HG03469 (cell line): ENCODE measurements at regions not wholly inside any gene's neighbourhood (a gene's known extent, or its start where the extent isn't known, plus 50 kb on each side); places are given as distances from the start of the nearest gene placed in this dataset.
"Not testable (repeated sequence)": the region's sequence is repeated elsewhere in the genome, so short reads cannot be mapped to it uniquely, and the experiment has no call there.

ENCODE experiments used
- ATAC-seq: cut with Tn5 transposase; IDR thresholded peaks from one replicate; pipeline ENCODE4 v1.9.1; 2021; ENCODE audit warnings: mild to moderate bottlenecking, moderate library complexity, moderate number of reproducible peaks; ENCODE audit not compliant: unreplicated experiment

DNA sequence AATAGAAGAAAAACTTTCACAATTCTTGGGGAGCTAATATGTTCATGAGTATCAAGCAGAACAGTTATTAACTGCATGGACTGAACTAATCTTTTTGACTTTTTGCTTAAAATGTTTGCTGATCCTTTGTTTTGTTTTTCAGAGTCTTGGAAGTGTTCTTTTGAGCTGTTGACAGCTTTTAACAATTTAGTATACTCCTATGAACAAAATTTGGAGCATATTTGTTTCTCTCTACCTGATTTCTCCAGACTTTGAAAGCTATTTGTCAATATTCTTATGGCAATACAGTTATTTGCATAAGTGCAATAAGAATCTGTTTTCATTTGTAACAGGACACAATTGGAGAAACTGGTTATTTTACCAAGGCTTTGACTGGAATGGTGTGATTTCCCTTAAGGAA is 192.0 kb upstream of the ETV3 start:
- ATAC-seq = not testable (repeated sequence)

DNA sequence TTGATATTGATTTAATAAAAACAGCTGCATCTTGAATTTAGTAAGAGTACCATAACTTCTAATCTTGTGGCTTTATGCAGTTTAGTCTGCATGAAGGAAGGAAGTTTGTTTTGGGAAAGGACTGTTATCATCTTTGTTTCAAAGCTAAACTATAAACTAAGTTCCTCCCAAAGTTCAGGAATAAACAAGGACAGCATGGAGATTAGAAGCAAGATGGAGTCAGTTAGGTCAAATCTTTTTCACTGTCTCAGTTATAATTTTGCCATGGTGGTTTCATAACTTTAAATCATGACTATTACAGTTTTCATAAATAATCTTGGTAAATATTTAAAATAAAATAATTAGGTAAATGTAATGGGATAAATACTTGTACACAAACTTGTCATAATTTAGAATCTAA is 189.9 kb upstream of the ETV3 start:
- ATAC-seq = not testable (repeated sequence)

GRCh38 chr1:157326173-157326859 is 188.1 kb upstream of the ETV3 start:
- no peak for ATAC-seq

GRCh38 chr1:157325220-157325619 is 187.0 kb upstream of the ETV3 start:
- ATAC-seq = no peak

- not testable (repeated sequence) for ATAC-seq
These were observed 183.8 kb upstream of the ETV3 start for GRCh38 chr1:157321972-157322371.

DNA sequence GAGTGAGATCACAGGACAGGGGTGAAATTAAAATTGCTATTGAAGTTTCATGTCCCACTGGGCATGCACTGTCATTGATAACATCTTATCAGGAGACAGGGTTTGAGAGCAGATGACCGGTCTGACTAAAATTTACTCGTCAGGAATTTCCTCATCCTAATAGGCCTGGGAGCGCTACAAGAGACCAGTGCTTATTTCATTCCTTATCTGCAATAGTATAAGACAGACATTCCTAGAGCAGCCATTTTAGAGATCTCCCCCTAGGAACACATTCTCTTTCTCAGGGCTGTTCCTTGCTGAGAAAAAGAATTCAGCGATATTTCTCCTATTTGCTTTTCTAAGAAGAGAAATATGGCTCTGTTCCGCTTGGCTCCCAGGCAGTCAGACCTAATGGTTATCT is 181.4 kb upstream of the ETV3 start:
- ATAC-seq = no peak

GRCh38 chr1:157317229-157317628 is 179.0 kb upstream of the ETV3 start:
- ATAC-seq = not testable (repeated sequence)

DNA sequence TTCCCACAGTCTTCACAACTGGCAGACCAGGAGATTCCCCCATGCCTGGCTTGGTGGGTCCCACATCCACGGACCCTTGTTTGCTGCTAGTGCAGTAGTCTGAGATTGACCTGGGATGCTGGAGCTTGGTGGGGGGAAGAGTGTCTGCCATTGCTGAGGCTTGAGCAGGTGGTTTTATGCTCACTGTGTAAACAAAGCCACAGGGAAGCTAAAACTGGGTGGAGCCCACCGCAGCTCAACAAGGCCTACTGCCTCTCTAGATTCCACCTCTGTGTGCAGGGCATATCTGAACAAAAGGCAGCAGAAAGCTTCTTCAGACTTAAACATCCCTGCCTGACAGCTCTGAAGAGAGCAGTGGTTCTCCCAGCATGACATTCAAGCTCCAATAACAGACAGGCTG is 177.3 kb upstream of the ETV3 start:
- ATAC-seq = no peak

DNA sequence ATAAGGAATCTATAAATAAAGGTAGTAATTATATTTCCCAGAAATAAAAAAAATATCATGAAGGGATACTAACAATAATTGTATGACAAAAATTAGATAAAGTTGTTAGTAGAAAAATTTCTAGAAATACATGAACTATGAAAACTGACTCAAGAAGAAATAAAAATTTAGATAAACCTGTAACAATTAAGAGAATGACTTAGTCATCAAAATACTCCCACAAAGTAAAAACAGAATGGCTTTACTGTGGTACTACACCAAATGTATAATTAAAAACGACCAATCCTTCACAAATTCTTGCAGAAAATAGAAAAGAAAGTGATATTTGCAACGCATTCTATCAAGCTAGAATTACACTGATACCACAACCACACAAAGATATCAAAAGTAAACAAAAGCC is 176.2 kb upstream of the ETV3 start:
- ATAC-seq = no peak

DNA sequence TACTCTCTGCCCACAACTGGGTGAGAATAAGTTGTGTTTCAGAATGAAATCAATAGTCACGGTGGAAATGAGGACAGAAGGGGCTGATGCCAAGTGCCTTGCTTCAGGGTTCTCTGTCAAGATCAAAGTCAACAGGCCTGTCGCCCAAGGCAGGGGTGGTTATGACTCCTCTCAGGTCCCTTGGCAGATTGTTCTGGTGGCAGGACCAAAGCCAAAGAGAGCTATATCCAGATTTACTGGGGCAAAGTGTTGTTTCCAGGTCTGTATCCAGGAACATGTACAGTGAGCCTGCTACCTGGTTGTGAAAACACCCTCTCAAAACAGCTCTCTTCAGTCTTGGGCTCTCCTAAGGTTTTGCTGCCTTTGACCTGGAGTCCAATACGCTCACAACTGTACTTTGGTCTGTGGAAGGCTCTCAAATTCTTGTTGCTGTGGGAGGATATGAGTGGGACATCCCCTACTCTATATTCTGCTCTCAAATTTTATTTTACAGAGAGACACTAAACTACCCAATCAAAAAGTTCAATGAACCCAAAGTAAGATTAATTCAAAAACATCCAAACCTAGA is 175.1 kb upstream of the ETV3 start:
- ATAC-seq = no peak

DNA sequence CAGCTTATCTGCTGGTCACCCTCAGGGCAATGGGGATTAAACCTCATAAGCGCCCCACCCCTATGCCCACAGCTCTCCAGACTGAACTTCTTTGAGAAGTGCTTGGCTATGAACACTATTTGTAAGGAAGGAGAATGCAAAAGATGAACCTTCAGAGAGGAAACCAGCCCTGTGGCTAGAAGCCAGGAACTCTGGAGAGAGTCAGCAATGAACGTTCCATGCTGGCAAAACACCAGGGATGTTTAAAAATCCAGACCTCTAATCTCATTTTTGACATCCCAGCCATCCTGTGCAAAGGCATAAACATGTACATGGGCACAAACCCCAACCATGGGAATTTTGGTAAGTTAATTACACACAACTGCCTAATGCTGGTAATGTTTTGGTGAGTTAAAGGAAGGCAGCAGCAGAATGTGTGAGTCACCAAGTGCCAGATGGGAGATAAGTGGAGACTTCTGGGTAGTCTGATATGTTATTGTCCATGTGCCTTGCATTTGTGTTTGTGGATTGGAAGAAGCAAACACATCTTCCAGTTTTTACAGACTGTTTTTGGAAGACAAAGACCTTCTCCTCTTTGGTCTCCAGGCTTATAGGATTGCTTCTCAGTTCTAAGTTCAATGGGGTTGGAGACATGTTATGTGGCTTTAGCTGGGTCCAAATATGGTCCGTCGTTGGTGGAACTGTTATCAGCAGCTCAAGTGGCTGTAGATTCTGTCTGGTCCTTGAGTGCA is 174.1 kb upstream of the ETV3 start:
- no peak for ATAC-seq

- no peak for ATAC-seq
These were observed 173.5 kb upstream of the ETV3 start for GRCh38 chr1:157311730-157312081.

DNA sequence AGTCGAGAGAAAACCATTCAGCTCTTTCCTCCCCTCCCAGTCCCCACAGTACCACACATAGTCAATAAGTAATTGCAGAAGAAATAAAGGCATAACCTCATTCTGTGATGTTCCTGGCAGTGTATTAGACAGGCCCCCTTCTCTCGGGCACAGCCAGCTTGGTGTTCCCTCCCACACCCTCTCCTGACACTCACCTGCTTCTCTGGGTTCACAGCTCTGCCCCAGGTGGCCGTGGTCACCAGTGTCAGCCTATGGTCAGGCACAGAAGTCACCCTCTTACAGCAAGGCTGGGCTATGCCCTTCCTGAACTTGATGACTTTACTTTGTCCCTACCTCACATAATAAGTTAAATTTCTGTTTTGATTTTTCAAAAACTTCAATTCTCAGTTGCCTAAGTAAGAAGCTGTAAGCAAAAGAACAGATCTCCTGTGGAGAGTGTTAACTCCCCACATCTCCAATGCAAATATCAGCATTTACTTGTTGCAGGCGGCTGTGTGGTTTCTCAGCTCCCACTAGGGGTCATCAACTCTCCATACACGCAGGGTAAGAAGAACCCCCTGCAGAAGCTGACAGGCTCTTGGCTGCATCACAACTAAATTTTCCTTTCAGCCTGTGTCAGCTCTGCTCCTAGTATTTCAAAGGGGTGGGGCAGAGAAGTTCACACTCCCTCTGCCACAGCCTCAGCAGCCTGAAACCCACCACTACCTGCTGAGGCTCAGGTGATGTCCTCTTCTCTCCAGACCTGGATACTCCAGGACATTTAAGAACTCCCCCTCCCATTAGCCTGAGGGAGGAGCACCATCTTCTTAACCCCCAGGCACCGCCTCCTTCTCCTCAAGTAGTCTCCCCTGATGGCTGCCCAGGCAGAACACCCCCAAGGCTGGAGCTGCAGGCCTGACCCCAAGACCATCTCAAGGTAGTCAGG is 172.9 kb upstream of the ETV3 start:
- not testable (repeated sequence) for ATAC-seq

DNA sequence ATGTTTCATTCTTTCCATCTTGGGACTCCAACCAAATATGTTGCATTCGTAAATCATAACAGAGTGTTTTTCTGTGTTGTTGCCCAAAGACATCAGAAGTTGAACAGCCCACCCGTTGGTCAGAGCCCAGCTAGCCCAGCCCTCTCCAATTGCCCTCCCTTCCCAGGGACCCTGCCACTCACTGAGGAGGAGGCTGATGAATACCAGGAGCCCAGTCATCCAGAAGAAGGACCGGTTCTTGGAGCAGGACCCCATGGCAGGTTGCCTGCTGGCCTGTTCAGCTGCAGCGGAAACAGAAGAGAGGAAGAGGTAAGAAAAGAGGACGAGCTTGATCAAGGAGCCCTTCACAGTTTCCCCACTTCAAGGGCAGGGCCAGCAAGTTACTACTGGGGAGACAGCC is 172.2 kb upstream of the ETV3 start:
- no peak for ATAC-seq

DNA sequence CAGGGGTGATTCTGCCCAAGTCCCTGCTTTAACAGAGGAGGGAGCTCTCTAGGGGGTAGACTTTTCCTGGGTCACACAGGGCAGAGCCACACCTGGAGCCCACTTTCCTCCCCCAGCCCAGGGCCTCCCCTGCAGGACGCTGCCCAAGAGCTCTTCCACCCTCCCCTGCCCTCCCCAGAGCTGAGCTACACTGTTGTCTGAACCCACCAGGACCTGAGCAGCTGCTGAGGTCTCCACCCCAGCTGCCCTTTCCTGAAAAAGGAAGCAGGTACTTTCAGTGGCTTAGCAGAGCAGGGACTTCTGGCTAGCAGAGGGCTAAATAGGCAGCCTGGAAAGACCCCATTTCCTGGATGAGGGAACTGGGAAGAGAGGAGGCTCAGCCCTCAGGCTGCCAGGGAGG is 169.3 kb upstream of the ETV3 start:
- no peak for ATAC-seq

- ATAC-seq = no peak
These were observed 168.7 kb upstream of the ETV3 start for GRCh38 chr1:157306896-157307295.

GRCh38 chr1:157304271-157304670 is 166.1 kb upstream of the ETV3 start:
- ATAC-seq = no peak

DNA sequence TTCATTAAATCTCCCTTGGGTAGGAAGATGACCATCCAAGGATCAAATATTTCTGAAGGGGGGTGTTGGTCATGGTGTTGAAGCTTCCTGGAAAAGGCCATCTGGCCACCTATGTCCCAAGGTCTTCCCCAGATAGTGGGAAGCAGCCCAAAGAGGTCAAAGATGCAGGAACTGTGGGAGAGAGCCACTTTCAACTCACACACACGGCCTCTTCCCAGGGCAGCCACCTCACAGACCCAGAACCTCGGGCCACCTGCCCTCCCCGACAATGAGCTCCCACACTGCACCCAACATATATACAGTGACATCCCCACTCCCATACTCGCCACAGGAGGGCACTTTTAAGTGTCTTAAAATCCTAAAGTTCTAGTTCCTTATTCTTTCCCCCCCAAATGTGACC is 164.5 kb upstream of the ETV3 start:
- ATAC-seq = no peak

GRCh38 chr1:157302199-157302497 is 164.0 kb upstream of the ETV3 start:
- ATAC-seq = no peak

DNA sequence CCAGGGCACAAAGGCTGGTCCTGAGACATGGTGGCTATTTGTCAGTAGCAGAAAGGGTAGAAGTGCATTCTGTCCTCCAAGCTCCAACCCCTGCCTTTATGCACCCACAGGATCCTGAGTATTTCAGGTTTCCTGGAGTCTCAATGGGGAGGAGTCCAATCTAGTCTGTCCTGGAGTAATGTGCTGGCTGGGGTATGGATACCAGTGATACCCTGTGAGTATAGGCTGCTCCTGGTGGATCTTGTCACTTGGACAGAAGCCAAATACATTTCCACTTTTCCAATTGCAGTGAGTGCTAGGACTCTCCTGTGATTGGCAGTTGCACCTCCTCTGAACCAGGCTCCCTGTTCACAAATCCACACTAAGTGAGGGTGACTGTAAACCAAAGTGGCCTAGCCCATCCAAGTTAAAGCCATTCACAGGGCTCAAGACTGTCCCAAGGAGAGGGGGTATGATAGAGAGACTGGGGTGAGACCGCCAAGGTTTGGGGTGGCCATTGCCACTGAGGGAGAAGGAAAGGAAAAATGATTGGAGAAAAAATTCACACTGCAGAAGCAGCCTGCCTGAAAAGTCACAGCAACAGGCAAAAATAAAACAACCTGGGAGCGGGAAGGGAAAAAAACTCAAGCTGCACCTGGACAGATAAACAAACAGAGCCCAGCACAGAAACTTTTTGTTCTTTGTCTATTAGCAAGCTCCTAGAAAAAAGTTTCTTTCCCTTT is 163.4 kb upstream of the ETV3 start:
- no peak for ATAC-seq
